HepG2 (cell line): ENCODE measurements at regions not wholly inside any gene's neighbourhood (a gene's known extent, or its start where the extent isn't known, plus 50 kb on each side); places are given as distances from the start of the nearest gene placed in this dataset.

ENCODE experiments used
- ATAC-seq: fragments of 200-7000 bp; cut with Tn5 transposase; 3 replicates; pipeline ENCODE4 v1.9.1; 2020; ENCODE audit warnings: mild to moderate bottlenecking, moderate library complexity
- BruUV-seq: library from RNA; stranded (reverse); fragments of 400-500 nt; replicated peaks from 2 replicates; lab custom pipeline; 2021; lab: Mats Ljungman, UMichigan
- CTCF ChIA-PET: fragments of 300-600 bp; formaldehyde crosslinking; extraction: SDS; loops from one replicate; lab custom pipeline; 2021; ENCODE audit warnings: low total read pairs, inconsistent platforms, low intra/inter-chr PET ratio; lab: Yijun Ruan, JAX
- POLR2A ChIA-PET: fragments of 350-600 bp; sonication (Branson Sonifier 250); formaldehyde crosslinking; loops from one replicate; lab custom pipeline; 2020; ENCODE audit warnings: antibody characterized with exemption, inconsistent platforms; lab: Yijun Ruan, JAX
- DNase-seq: peaks from one replicate; pipeline ENCODE4 v3.0.0-alpha.2; 2015; ENCODE audit warnings: low spot score
- FAIRE-seq: peaks from 3 replicates; lab custom pipeline; 2011; peaks lifted over from hg19 to GRCh38; lab: Jason Lieb, UNC
- H2AFZ ChIP-seq: one replicate; pipeline ENCODE4 v1.6.1; 2011; ENCODE audit warnings: low read length, inconsistent platforms
- H3K27ac ChIP-seq: fragments of 300-600 bp; 3 replicates; pipeline ENCODE4 v1.8.0; 2011; ENCODE audit warnings: mixed run types, mild to moderate bottlenecking, mixed read lengths, low read length, inconsistent platforms; ENCODE audit not compliant: insufficient read depth; ENCODE audit errors: extremely low read length
- H3K27me3 ChIP-seq, 2 experiments: fragments of 200-600 bp in 1 of 2; 2 replicates in 1 of 2; 3 replicates in 1 of 2; pipeline versions ENCODE4 v1.6.0 to v1.8.0; 2011; ENCODE audit warnings: low read length in 2 of 2, mild to moderate bottlenecking in 2 of 2, moderate library complexity in 2 of 2, inconsistent platforms in 1 of 2; ENCODE audit not compliant: insufficient read depth in 2 of 2, control insufficient read depth in 1 of 2
- H3K36me3 ChIP-seq, 2 experiments: fragments of 200-600 bp in 1 of 2; replicated peaks in 1 of 2; 2 replicates in 1 of 2; 3 replicates in 1 of 2; pipeline versions ENCODE4 v1.5.1 to v1.8.0; 2011; ENCODE audit warnings: low read length in 2 of 2, inconsistent platforms in 1 of 2; ENCODE audit not compliant: insufficient read depth in 2 of 2, control insufficient read depth in 1 of 2
- H3K4me1 ChIP-seq: 2 replicates; pipeline ENCODE4 v1.5.1; 2012; ENCODE audit warnings: low read length, inconsistent platforms; ENCODE audit not compliant: insufficient read depth
- H3K4me2 ChIP-seq: 2 replicates; pipeline ENCODE4 v1.6.0; 2011; ENCODE audit warnings: low read depth, low read length, inconsistent platforms
- H3K4me3 ChIP-seq, 3 experiments: fragments of 200-600 bp in 1 of 3; sonication (generic), shearing (Covaris generic) in 1 of 3; replicated peaks in 1 of 3; 2 replicates each; pipeline ENCODE4 v1.5.1; 2011 to 2016; ENCODE audit warnings: low read length in 3 of 3, inconsistent platforms in 2 of 3, low read depth in 2 of 3, mild to moderate bottlenecking in 2 of 3, control low read depth in 1 of 3, mixed read lengths in 1 of 3; ENCODE audit not compliant: insufficient read depth in 1 of 3
- H3K79me2 ChIP-seq: one replicate; pipeline ENCODE4 v1.6.1; 2011; ENCODE audit warnings: low read length, inconsistent platforms; ENCODE audit not compliant: insufficient read depth
- H3K9ac ChIP-seq: 2 replicates; pipeline ENCODE4 v1.6.0; 2011; ENCODE audit warnings: mild to moderate bottlenecking, low read depth, low read length, inconsistent platforms; ENCODE audit not compliant: insufficient read depth
- H3K9me3 ChIP-seq: 2 replicates; pipeline ENCODE4 v1.5.1; 2012; ENCODE audit warnings: mild to moderate bottlenecking, low read length
- H4K20me1 ChIP-seq: 2 replicates; pipeline ENCODE4 v1.6.0; 2011; ENCODE audit warnings: inconsistent platforms, mild to moderate bottlenecking, low read length, moderate library complexity; ENCODE audit not compliant: insufficient read depth
- ATF4 ChIP-seq, 2 experiments: fragments of 450-650 bp in 1 of 2; sonication (generic) in 1 of 2; formaldehyde crosslinking; IDR thresholded peaks; 2 replicates each; pipeline versions ENCODE4 v1.5.0 to v1.8.0; 2020 to 2022; ENCODE audit warnings: mild to moderate bottlenecking in 1 of 2, missing genetic modification reagents in 1 of 2
- ATF7 ChIP-seq, 2 experiments: fragments of 450-650 bp in 1 of 2; sonication (generic) in 1 of 2; formaldehyde crosslinking in 1 of 2; IDR thresholded peaks; 2 replicates each; pipeline versions ENCODE4 v1.4.0 to v1.6.1; 2016 to 2020; ENCODE audit warnings: antibody characterized with exemption in 1 of 2, mild to moderate bottlenecking in 1 of 2, missing genetic modification reagents in 1 of 2
- FOXJ3 ChIP-seq: sonication (generic); formaldehyde crosslinking; IDR thresholded peaks from 2 replicates; pipeline ENCODE4 v1.4.0; 2020; ENCODE audit warnings: missing genetic modification reagents, mild to moderate bottlenecking, borderline replicate concordance
- FUBP1 ChIP-seq: sonication (generic); formaldehyde crosslinking; IDR thresholded peaks from 2 replicates; pipeline ENCODE4 v1.5.1; 2020; ENCODE audit warnings: missing genetic modification reagents, mild to moderate bottlenecking, borderline replicate concordance
- GRHL1 ChIP-seq: sonication (generic); formaldehyde crosslinking; conservative IDR thresholded peaks from 2 replicates; pipeline ENCODE4 v1.8.0; 2022; ENCODE audit warnings: missing genetic modification reagents
- HBP1 ChIP-seq: IDR thresholded peaks from 2 replicates; pipeline ENCODE4 v1.6.1; 2016; ENCODE audit warnings: low read depth, control low read depth
- HMG20B ChIP-seq: conservative IDR thresholded peaks from 2 replicates; pipeline ENCODE4 v1.6.1; 2016; ENCODE audit warnings: missing genetic modification reagents, missing compliant biosample characterization
- MIXL1 ChIP-seq: IDR thresholded peaks from 2 replicates; pipeline ENCODE4 v1.6.1; 2016
- NR3C1 ChIP-seq: sonication (generic); formaldehyde crosslinking; IDR thresholded peaks from 2 replicates; pipeline ENCODE4 v1.4.0; 2020; ENCODE audit warnings: missing genetic modification reagents
- RARA ChIP-seq: IDR thresholded peaks from 2 replicates; pipeline ENCODE4 v1.6.1; 2016; ENCODE audit warnings: missing genetic modification reagents, missing compliant biosample characterization
- ZBTB1 ChIP-seq: sonication (generic); formaldehyde crosslinking; IDR thresholded peaks from 2 replicates; pipeline ENCODE4 v1.4.0; 2020; ENCODE audit warnings: missing genetic modification reagents, borderline replicate concordance
- ZFP91 ChIP-seq: sonication (generic); formaldehyde crosslinking; IDR thresholded peaks from 2 replicates; pipeline ENCODE4 v1.9.0; 2022; ENCODE audit warnings: missing genetic modification reagents, mild to moderate bottlenecking, borderline replicate concordance
- ZMYM3 ChIP-seq: sonication (generic); formaldehyde crosslinking; IDR thresholded peaks from 2 replicates; pipeline ENCODE4 v1.5.1; 2020; ENCODE audit warnings: mild to moderate bottlenecking, missing genetic modification reagents
- ZNF251 ChIP-seq: sonication (generic); formaldehyde crosslinking; IDR thresholded peaks from 2 replicates; pipeline ENCODE4 v1.9.0; 2021; ENCODE audit warnings: mild to moderate bottlenecking, missing genetic modification reagents
- ZNF382 ChIP-seq: sonication (generic); formaldehyde crosslinking; IDR thresholded peaks from 2 replicates; pipeline ENCODE4 v1.5.0; 2020; ENCODE audit warnings: missing genetic modification reagents, mild to moderate bottlenecking, borderline replicate concordance
- WGBS: methylation state at CpG from one replicate; pipeline ENCODE4 v1.1.6; 2017; ENCODE audit warnings: low lambda C conversion rate; 5-methylcytosine and 5-hydroxymethylcytosine counted together
- in situ Hi-C: cut with HindIII; loops from 2 replicates; pipeline ENCODE4 v1.10.0; 2017; ENCODE audit warnings: low pct_unique_long_range_greater_than_20kb; ENCODE audit not compliant: extremely low pct_ligation_motif_present
- intact Hi-C: fragments of 100-400 bp; cut with micrococcal nuclease; formaldehyde crosslinking; loops from one replicate; pipeline ENCODE4 v1.10.0; 2022; ENCODE audit not compliant: unreplicated experiment

GRCh38 chr14:83863042-83863774 lies 1666.7 kb upstream of the FLRT2 start (continued):
- no peak for TF ChIP-seq ZFP91 (CRISPR knock-in tag)
- TF ChIP-seq ZNF382 (CRISPR knock-in tag): no peak
- no peak for TF ChIP-seq FOXJ3 (CRISPR knock-in tag)
- no peak for TF ChIP-seq MIXL1 (CRISPR knock-in tag)
- no peak for TF ChIP-seq HMG20B (CRISPR knock-in tag)
- no peak for TF ChIP-seq HBP1 (CRISPR knock-in tag)

- Histone ChIP-seq H3K79me2 (no peaks in the 10 kb centered on the region), H3K4me2 (no peak overlapping the region), H4K20me1 (no peaks in the 10 kb centered on the region), H3K9ac (no peak overlapping the region), H3K27ac (no peak overlapping the region), H3K27me3 (no peaks in the 10 kb centered on the region), H3K4me3 (no peak overlapping the region), H3K36me3 (no peaks in the 10 kb centered on the region), H3K4me1 (no peaks in the 10 kb centered on the region), H3K9me3 (peaks cover 91% of the 10 kb centered on the region), H2AFZ (no peak overlapping the region)
- ATAC-seq (no peak), FAIRE-seq (no peak), DNase-seq (no peak)
- in situ Hi-C loops (no loop called here), intact Hi-C loops (no loop called here)
- BruUV-seq: no TSS peak
- ChIA-PET POLR2A (no interaction called here), CTCF (no interaction called here)
- WGBS: 4% methylated on average over 5 of the region's 5 CpGs
- TF ChIP-seq NR3C1 (CRISPR knock-in tag) (no peak), ZMYM3 (CRISPR knock-in tag) (no peak), FUBP1 (CRISPR knock-in tag) (no peak), ATF4 (CRISPR knock-in tag; IDR thresholded peaks at IDR 0.05) (no peak), ZBTB1 (CRISPR knock-in tag) (no peak), GRHL1 (CRISPR knock-in tag) (no peak), ZNF251 (CRISPR knock-in tag) (no peak), RARA (CRISPR knock-in tag) (no peak), ATF7 (IDR thresholded peaks at IDR 0.05) (no peak), ATF7 (CRISPR knock-in tag; IDR thresholded peaks at IDR 0.05) (no peak)
Measured at GRCh38 chr14:83864106-83864505, 1665.8 kb upstream of the FLRT2 start.
